HL-60 (cell line): ENCODE measurements at regions not wholly inside any gene's neighbourhood (a gene's known extent, or its start where the extent isn't known, plus 50 kb on each side); places are given as distances from the start of the nearest gene placed in this dataset.

ENCODE experiments used
- CTCF ChIP-seq: IDR thresholded peaks from one replicate; pipeline ENCODE4 v1.5.1; 2011; ENCODE audit warnings: low read length, control low read depth, inconsistent platforms; ENCODE audit not compliant: insufficient read depth
- POLR2AphosphoS5 ChIP-seq: IDR thresholded peaks from 2 replicates; pipeline ENCODE4 v1.6.1; 2012; ENCODE audit warnings: low read depth
- REST ChIP-seq: IDR thresholded peaks from 2 replicates; pipeline ENCODE4 v1.6.1; 2012; ENCODE audit warnings: low read depth; ENCODE audit not compliant: insufficient replicate concordance

- no peak for TF ChIP-seq CTCF
- TF ChIP-seq REST = no peak
- TF ChIP-seq POLR2AphosphoS5 = no peak
Observed at GRCh38 chr1:184197831-184198230, 146.3 kb downstream of the TSEN15 start.
